A549 (cell line): ENCODE measurements at regions not wholly inside any gene's neighbourhood (a gene's known extent, or its start where the extent isn't known, plus 50 kb on each side); places are given as distances from the start of the nearest gene placed in this dataset.

Experiments
- ATAC-seq, 2 experiments: fragments of 200-7000 bp in 1 of 2; fragments of >200 bp in 1 of 2; cut with Nextera tagmentation in 1 of 2; cut with Tn5 transposase in 1 of 2; 3 replicates each; pipeline versions ENCODE4 v1.8.0 to v1.9.1; 2018 to 2020; ENCODE audit warnings: mild to moderate bottlenecking in 1 of 2, moderate library complexity in 1 of 2
- CTCF ChIA-PET: fragments of 300-600 bp; sonication (Branson Sonifier 250); formaldehyde crosslinking; extraction: SDS; loops from one replicate; lab custom pipeline; 2021; ENCODE audit warnings: antibody characterized with exemption, inconsistent platforms; lab: Yijun Ruan, JAX
- POLR2A ChIA-PET: fragments of 350-600 bp; formaldehyde crosslinking; extraction: SDS; loops from one replicate; lab custom pipeline; 2021; ENCODE audit warnings: antibody characterized with exemption, inconsistent platforms; lab: Yijun Ruan, JAX
- DNase-seq, 2 experiments: peaks; one replicate each; pipeline versions ENCODE4 v3.0.0 to v3.0.0-alpha.2; 2011 to 2016; ENCODE audit warnings: low read depth in 1 of 2, low spot score in 1 of 2
- FAIRE-seq: peaks from 2 replicates; lab custom pipeline; 2011; peaks lifted over from hg19 to GRCh38; lab: Jason Lieb, UNC
- H3K27ac ChIP-seq, 2 experiments: fragments of >200 bp; sonication (Bioruptor Twin); formaldehyde crosslinking; 3 replicates each; pipeline ENCODE4 v1.5.1; 2016 to 2017
- H3K4me1 ChIP-seq: fragments of >200 bp; sonication (Bioruptor Twin); formaldehyde crosslinking; 3 replicates; pipeline ENCODE4 v1.6.1; 2016
- H3K4me2 ChIP-seq: fragments of >200 bp; sonication (Bioruptor Twin); formaldehyde crosslinking; 3 replicates; pipeline ENCODE4 v1.6.1; 2016
- H3K4me3 ChIP-seq: fragments of >200 bp; sonication (Bioruptor Twin); formaldehyde crosslinking; 3 replicates; pipeline ENCODE4 v1.5.1; 2016
- H3K9me3 ChIP-seq: fragments of >200 bp; sonication (Bioruptor Twin); formaldehyde crosslinking; 3 replicates; pipeline ENCODE4 v1.6.1; 2016
- CBX8 ChIP-seq: fragments of 200-600 bp; sonication (generic); IDR thresholded peaks from 2 replicates; pipeline ENCODE4 v1.6.1; 2016
- CEBPB ChIP-seq, 2 experiments: fragments of >200 bp in 1 of 2; sonication (Bioruptor Twin) in 1 of 2; formaldehyde crosslinking in 1 of 2; IDR thresholded peaks; 2 replicates each; pipeline ENCODE4 v1.6.1; 2012 to 2016
- CTCF ChIP-seq: fragments of >200 bp; sonication (Bioruptor Twin); formaldehyde crosslinking; IDR thresholded peaks from 3 replicates; pipeline ENCODE4 v1.5.1; 2016
- EHMT2 ChIP-seq: fragments of 200-600 bp; sonication (generic); IDR thresholded peaks from 2 replicates; pipeline ENCODE4 v1.6.1; 2016; ENCODE audit warnings: antibody characterized with exemption, low read depth, mild to moderate bottlenecking, moderate library complexity
- ESRRA ChIP-seq: fragments of 150-350 bp; IDR thresholded peaks from 2 replicates; pipeline ENCODE4 v1.6.1; 2014; ENCODE audit warnings: mild to moderate bottlenecking, low read length, borderline replicate concordance
- GATA3 ChIP-seq: IDR thresholded peaks from 2 replicates; pipeline ENCODE4 v1.6.1; 2012; ENCODE audit warnings: borderline replicate concordance
- HEYL ChIP-seq: fragments of 250-450 bp; sonication (Bioruptor Pico); IDR thresholded peaks from 2 replicates; pipeline ENCODE4 v1.8.0; 2021; ENCODE audit warnings: mild to moderate bottlenecking, moderate library complexity
- HOXB13 ChIP-seq: fragments of 250-450 bp; sonication (Bioruptor Pico); IDR thresholded peaks from 2 replicates; pipeline ENCODE4 v1.5.0; 2020; ENCODE audit warnings: low read depth, mild to moderate bottlenecking, moderate library complexity
- JUNB ChIP-seq: fragments of >200 bp; sonication (Bioruptor Twin); formaldehyde crosslinking; IDR thresholded peaks from 2 replicates; pipeline ENCODE4 v1.6.1; 2016
- KDM5A ChIP-seq: fragments of 200-600 bp; sonication (generic); IDR thresholded peaks from 2 replicates; pipeline ENCODE4 v1.6.1; 2016; ENCODE audit warnings: antibody characterized with exemption, mild to moderate bottlenecking
- MAZ ChIP-seq: fragments of 150-350 bp; IDR thresholded peaks from 2 replicates; pipeline ENCODE4 v1.6.1; 2014; ENCODE audit warnings: antibody characterized with exemption, low read depth, low read length, borderline replicate concordance
- MYC ChIP-seq: IDR thresholded peaks from 2 replicates; pipeline ENCODE4 v1.6.1; 2012; ENCODE audit warnings: mild to moderate bottlenecking, inconsistent platforms, low read length, improper control_type of control experiment, borderline replicate concordance
- NR3C1 ChIP-seq: fragments of >200 bp; sonication (Bioruptor Twin); formaldehyde crosslinking; IDR thresholded peaks from 3 replicates; pipeline ENCODE4 v1.6.1; 2017
- RAD21 ChIP-seq, 2 experiments: fragments of >200 bp in 1 of 2; sonication (Bioruptor Twin) in 1 of 2; formaldehyde crosslinking in 1 of 2; IDR thresholded peaks in 1 of 2; conservative IDR thresholded peaks in 1 of 2; 2 replicates in 1 of 2; 3 replicates in 1 of 2; pipeline ENCODE4 v1.6.1; 2012 to 2018; ENCODE audit warnings: inconsistent platforms in 1 of 2
- RARB ChIP-seq: fragments of 250-450 bp; sonication (Bioruptor Pico); IDR thresholded peaks from 2 replicates; pipeline ENCODE4 v1.8.0; 2021; ENCODE audit warnings: mild to moderate bottlenecking, moderate library complexity
- RFX5 ChIP-seq: fragments of 450-650 bp; IDR thresholded peaks from 2 replicates; pipeline ENCODE4 v1.7.1; 2014; ENCODE audit warnings: antibody characterized with exemption, mild to moderate bottlenecking, moderate library complexity
- RNF2 ChIP-seq: fragments of 200-600 bp; sonication (generic); IDR thresholded peaks from 2 replicates; pipeline ENCODE4 v1.6.1; 2016; ENCODE audit warnings: low read depth, mild to moderate bottlenecking, antibody characterized with exemption, moderate library complexity, borderline replicate concordance
- SMC3 ChIP-seq: fragments of >200 bp; sonication (Bioruptor Twin); formaldehyde crosslinking; IDR thresholded peaks from 3 replicates; pipeline ENCODE4 v1.6.1; 2018; ENCODE audit warnings: inconsistent platforms
- SREBF2 ChIP-seq: fragments of 450-650 bp; IDR thresholded peaks from 2 replicates; pipeline ENCODE4 v1.6.1; 2014; ENCODE audit warnings: mild to moderate bottlenecking, moderate library complexity
- TP53 ChIP-seq: fragments of 250-450 bp; sonication (Bioruptor Pico); IDR thresholded peaks from 2 replicates; pipeline ENCODE4 v1.5.0; 2021; ENCODE audit warnings: mild to moderate bottlenecking, moderate library complexity
- USF2 ChIP-seq: fragments of 450-650 bp; IDR thresholded peaks from 2 replicates; pipeline ENCODE4 v1.6.1; 2014; ENCODE audit warnings: antibody characterized with exemption
- ZNF302 ChIP-seq: fragments of 250-450 bp; sonication (Bioruptor Pico); IDR thresholded peaks from 2 replicates; pipeline ENCODE4 v1.9.0; 2021; ENCODE audit warnings: inconsistent platforms, mild to moderate bottlenecking, moderate library complexity
- WGBS: methylation state at CpG from one replicate; pipeline ENCODE4 v1.1.6; 2017; ENCODE audit errors: missing lambda C conversion rate; 5-methylcytosine and 5-hydroxymethylcytosine counted together
- TF ChIP-seq, protein P1 (sequence below): fragments of >200 bp; sonication (Bioruptor Twin); formaldehyde crosslinking; IDR thresholded peaks from 2 replicates; pipeline ENCODE4 v1.6.1; 2016
- TF ChIP-seq, protein P2 (sequence below): fragments of 200-600 bp; sonication (generic); IDR thresholded peaks from 2 replicates; pipeline ENCODE4 v1.6.1; 2016; ENCODE audit warnings: antibody characterized with exemption, mild to moderate bottlenecking, moderate library complexity

DNA sequence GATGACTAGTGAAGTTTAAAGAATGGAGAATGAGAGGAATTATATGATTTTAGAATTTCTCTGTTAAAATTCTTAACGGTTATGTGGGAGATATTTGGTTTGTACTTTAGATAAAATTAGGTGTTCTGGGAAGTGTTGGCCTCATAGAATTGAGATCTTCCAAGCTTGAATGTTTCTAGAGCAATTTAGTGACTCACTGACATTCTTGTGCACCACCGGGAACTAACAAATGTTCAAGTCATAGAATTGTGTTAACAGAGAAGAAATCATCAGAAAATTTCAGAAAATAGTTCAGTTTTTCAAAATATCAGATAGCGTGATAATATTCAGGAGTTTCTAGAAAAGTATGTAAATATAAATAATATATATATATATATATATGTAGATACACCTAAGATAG lies 67.9 kb upstream of the BMP5 start:
- no peak for ATAC-seq
- no peak for TF ChIP-seq NR3C1
- peak overlapping the region; percentile 25; the same call in 1 of the 3 replicates for H3K4me2 ChIP-seq
- ChIA-PET CTCF (no interaction called here), POLR2A (no interaction called here)
- no peaks in the 10 kb centered on the region for H3K9me3 ChIP-seq
- H3K27ac ChIP-seq, result no peak overlapping the region
- H3K4me3 ChIP-seq, result no peak overlapping the region
- 51% methylated on average over 3 of the region's 3 CpGs for WGBS
- DNase-seq, result no peak
- H3K4me1 ChIP-seq, result peaks cover 9% of the 10 kb centered on the region; the same call in 2 of the 3 replicates
- FAIRE-seq, result no peak

DNA sequence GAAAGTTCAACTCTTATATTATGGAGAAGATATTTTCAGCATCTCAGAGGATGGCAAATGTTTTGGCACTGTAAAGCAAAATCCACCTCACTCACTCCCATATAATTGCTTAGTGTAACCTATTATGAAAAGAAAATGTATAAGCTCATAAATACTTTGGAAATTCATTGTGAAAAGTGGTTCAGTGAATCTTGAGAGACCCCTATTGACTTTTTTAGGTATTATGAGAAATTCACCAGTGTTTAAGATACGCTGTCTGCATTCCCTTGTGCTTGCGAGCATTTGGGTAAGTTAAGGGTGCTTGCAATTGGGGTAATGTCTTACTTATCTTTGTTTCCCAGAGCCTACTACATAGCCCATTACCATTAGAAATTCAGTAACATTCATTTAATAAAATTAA lies 66.3 kb upstream of the BMP5 start:
- ATAC-seq, result no peak
- Histone ChIP-seq H3K4me3 (no peak overlapping the region), H3K4me1 (peaks cover 9% of the 10 kb centered on the region; the same call in 2 of the 3 replicates), H3K4me2 (no peak overlapping the region), H3K9me3 (no peaks in the 10 kb centered on the region), H3K27ac (no peak overlapping the region)
- 79% methylated on average over 2 of the region's 2 CpGs for WGBS
- TF ChIP-seq TP53 (no peak), CBX8 (no peak), RFX5 (no peak), JUNB (no peak), MAZ (no peak), RNF2 (no peak), CEBPB (IDR thresholded peaks at IDR 0.05) (no peak), MYC (no peak), RAD21 (conservative IDR thresholded peaks at IDR 0.05 in 1 of 2, IDR thresholded peaks at IDR 0.05 in 1 of 2) (peak; percentile 53 to 57), KDM5A (no peak), USF2 (no peak), NR3C1 (no peak), GATA3 (no peak), ZNF302 (CRISPR knock-in tag) (no peak), CTCF (peak; percentile 38), HOXB13 (no peak), SREBF2 (no peak), RARB (CRISPR knock-in tag) (no peak), HEYL (no peak), ESRRA (no peak), SMC3 (peak; percentile 37; the same call in 2 of the 3 replicates)
- TF ChIP-seq, protein P1, sequence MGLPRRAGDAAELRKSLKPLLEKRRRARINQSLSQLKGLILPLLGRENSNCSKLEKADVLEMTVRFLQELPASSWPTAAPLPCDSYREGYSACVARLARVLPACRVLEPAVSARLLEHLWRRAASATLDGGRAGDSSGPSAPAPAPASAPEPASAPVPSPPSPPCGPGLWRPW, result no peak
- CTCF ChIA-PET, result interaction anchor here (0.7 to 2.3 kb wide), 8 partner anchors 10 to 665 kb away, joined by 3 to 9 read pairs (median 4); no protein-coding TSS in a partner anchor
- DNase-seq, result peak in 1 of 2 experiments; percentile 14
- POLR2A ChIA-PET, result no interaction called here
- FAIRE-seq, result no peak

- POLR2A ChIA-PET, result no interaction called here
- CTCF ChIA-PET, result interaction anchor here (1.3 kb wide), 1 partner anchor 662 kb away, joined by 4 read pairs; no protein-coding TSS in a partner anchor
- Histone ChIP-seq H3K9me3 (no peaks in the 10 kb centered on the region), H3K4me1 (peaks cover 4% of the 10 kb centered on the region; the same call in 2 of the 3 replicates), H3K27ac (no peak overlapping the region), H3K4me2 (no peak overlapping the region), H3K4me3 (no peak overlapping the region)
- DNase-seq, result no peak
- TF ChIP-seq NR3C1 (no peak), EHMT2 (no peak), SMC3 (no peak)
- TF ChIP-seq, protein P2, sequence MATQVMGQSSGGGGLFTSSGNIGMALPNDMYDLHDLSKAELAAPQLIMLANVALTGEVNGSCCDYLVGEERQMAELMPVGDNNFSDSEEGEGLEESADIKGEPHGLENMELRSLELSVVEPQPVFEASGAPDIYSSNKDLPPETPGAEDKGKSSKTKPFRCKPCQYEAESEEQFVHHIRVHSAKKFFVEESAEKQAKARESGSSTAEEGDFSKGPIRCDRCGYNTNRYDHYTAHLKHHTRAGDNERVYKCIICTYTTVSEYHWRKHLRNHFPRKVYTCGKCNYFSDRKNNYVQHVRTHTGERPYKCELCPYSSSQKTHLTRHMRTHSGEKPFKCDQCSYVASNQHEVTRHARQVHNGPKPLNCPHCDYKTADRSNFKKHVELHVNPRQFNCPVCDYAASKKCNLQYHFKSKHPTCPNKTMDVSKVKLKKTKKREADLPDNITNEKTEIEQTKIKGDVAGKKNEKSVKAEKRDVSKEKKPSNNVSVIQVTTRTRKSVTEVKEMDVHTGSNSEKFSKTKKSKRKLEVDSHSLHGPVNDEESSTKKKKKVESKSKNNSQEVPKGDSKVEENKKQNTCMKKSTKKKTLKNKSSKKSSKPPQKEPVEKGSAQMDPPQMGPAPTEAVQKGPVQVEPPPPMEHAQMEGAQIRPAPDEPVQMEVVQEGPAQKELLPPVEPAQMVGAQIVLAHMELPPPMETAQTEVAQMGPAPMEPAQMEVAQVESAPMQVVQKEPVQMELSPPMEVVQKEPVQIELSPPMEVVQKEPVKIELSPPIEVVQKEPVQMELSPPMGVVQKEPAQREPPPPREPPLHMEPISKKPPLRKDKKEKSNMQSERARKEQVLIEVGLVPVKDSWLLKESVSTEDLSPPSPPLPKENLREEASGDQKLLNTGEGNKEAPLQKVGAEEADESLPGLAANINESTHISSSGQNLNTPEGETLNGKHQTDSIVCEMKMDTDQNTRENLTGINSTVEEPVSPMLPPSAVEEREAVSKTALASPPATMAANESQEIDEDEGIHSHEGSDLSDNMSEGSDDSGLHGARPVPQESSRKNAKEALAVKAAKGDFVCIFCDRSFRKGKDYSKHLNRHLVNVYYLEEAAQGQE, result no peak
- no peak for ATAC-seq
- FAIRE-seq, result no peak
- 64% methylated on average over 4 of the region's 4 CpGs for WGBS
These were observed 62.7 kb upstream of the BMP5 start for GRCh38 chr6:55937951-55938690.
